Stimulated activated CD4-positive, alpha-beta T cell treated with anti-CD3 and anti-CD28 coated beads, Interleukin-15, amount 100 ng/mL, for 1 hour (primary cell): ENCODE measurements at regions not wholly inside any gene's neighbourhood (a gene's known extent, or its start where the extent isn't known, plus 50 kb on each side); places are given as distances from the start of the nearest gene placed in this dataset.
"Not testable (repeated sequence)": the region's sequence is repeated elsewhere in the genome, so short reads cannot be mapped to it uniquely, and the experiment has no call there.

Experiments
- DNase-seq, 2 donors: peaks; one replicate each; pipeline ENCODE4 v3.0.0-alpha.2; 2020; ENCODE audit warnings: low read depth in 1 of 2, low spot score in 1 of 2

DNA sequence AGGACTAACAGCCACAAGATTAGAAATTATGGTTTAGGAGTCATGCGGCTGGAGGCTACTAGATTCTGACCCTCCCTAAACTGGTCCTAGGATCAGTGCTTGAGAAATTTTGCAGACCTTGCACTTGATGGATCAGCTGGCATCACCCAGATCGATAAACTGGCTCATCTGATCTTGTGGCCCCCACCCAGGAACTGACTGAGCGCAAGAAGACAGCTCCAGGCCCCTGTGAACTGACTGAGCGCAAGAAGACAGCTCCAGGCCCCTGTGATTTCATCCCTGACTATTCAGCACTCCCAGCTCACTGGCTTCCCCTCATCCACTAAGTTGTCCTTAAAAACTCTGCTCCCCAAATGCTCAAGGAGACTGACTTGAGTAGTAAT, 67.8 kb downstream of the MRPL36 start:
- not testable (repeated sequence) for DNase-seq

DNA sequence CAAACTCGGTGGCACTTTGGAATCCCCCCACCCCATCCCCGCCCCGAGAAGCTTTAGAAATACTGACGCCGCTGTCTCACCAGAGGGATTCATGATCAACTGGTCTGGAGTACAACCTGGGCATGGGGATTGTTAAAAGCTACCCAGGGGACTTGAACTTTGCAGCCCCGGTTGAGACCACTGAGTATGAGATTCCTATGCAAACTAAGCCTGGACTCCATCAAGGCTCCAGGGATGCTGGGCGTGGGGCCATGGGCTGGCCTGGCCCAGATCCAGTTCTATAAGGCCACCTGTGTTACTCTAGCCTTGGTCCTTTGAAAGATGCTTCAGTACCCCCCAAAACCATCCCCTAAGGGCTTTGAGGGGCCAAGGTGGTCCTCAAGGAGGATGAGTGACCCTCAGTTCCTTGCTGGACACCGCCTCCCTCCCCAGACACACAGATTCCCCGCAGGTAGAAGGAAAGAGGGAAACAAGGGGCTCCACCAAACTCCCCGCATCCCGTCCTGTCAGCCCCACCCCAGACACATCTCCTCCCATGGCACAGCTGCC, 68.5 kb downstream of the MRPL36 start:
- no peak for DNase-seq

DNA sequence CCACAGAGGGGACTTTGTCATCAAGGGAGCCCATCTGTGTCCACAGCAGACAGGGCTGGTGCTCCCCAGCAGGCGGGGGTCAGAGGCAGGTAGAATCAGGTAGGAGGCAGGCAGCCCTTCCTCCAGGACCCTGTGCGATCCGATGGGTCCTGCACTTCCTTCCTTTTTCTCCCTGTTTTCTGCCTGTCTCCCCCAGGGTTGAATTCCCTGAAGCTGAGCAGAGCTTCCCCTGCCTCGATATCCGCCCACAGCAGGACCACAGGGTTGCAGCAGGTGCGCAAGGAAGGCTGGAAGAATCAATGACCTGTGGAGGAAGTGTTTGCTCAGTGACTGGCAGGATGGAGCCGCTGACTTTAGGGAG, 69.2 kb downstream of the MRPL36 start:
- no peak for DNase-seq

DNA sequence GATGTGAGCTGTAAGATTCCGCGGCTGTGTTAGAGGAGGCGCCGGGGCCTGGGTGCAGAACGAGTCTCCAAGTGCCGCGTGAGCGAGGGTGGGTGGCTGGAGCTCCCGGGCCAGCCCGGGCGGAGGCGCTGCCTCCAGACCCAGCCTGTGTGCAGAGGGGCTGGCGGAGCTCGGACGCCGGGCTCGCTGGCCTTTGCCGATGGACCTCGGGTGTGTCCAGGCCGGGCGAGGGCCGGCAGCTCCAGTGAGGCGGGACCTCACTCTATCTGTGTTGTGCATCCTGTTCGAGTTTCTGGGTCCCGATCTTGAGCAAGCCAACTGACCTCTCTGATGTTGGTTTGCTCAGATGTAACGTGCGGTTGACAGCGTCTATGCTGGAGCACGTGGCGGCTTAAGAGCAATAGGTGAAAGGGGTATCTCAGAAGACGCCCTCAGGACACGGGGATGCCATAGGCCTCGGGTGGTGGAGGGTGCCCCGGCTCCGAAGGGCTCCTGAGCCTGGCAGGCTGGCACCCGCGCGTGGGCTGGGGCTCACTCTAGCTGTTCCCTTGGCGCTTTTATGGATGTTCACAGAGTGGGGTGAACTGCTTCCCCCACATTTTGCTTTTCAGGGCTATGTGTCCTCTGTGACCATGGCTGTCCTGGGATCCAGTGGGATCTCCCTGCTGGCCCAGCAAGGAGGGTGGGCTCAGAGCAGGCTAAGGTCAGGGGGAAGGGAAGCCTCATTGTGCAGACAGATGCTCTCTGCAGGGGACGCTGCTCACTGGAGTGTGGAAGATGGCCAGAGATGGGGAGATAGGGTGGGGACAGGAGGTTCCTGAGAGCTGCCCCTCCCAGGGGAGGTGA, 69.8 kb downstream of the MRPL36 start:
- DNase-seq: no peak

DNA sequence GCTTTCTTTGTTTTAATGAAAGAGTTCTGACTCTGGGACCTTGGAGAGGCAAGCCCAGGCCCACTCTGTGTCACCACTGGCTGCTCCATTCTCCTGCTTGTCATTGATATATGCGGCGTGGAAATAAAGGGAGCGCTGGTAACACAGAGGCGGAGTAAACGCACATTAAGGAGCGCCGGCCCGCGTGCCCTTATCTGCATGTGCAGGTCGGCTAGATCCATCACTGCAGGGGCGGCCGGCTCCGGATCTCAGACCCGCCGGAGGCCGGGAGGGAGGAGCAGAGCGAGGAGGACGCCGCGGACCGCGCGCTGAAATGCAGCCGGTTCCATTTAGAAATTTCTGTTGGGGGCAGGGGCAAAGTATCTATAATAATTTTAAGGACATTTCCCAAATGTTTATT, 70.8 kb downstream of the MRPL36 start:
- DNase-seq: no peak

DNA sequence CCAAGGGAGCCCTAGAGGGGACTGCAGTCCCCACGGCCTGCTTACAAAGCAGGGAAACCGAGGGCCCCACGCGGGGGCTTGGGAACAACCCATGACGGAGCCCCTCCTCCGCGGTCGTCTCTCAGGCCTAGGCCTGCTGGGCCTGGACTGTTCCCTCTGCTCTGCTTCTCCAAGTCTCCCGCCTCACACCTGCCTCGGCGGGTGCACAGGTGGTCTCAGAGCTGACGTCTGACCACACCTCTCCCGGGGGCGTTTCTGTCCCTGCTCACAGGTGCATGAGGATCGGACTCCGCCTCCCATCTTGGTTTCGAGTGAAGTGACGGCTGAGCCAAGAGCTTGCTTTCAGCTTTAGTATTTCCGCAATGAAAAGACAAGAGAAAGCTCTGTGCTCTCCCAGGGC, 72.1 kb downstream of the MRPL36 start:
- DNase-seq: no peak

DNA sequence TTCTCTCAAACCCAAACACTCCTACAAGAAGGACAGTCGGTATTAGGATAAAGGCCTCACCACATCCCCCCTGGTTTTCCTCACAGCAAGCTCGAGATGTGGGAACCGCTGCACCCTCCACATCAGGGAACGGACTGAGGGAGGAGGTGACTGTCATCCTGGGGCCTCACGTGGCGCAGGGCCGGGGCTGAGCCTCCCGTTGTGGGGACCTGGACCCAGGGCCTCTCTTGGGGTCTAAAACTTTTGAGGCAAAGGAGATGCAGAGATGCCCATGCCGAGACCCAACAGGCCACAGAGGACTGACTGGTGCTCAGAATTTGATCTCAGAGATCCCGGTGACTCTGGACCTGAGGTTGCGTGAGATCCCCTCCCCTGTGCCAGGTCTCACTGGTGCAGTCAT, 72.7 kb downstream of the MRPL36 start:
- no peak for DNase-seq

DNA sequence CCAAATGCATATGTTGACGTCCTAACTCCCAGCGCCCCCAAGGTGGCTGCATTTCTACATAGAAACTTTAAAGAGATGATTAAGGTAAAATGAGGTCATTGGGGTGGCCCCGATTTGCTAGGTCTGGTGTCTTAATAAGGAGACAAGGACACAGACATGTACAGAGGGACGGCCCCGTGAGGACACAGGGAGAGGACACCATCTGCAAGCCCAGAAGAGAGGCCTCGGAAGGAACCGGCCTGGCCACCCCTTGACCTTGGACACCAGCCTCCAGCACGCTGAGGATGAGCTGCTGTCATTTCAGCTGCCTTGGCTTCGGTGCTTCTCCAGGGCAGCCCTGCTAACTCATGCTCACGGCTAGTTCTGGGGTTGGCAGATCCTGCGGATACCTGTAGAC, 73.2 kb downstream of the MRPL36 start:
- DNase-seq: no peak

DNA sequence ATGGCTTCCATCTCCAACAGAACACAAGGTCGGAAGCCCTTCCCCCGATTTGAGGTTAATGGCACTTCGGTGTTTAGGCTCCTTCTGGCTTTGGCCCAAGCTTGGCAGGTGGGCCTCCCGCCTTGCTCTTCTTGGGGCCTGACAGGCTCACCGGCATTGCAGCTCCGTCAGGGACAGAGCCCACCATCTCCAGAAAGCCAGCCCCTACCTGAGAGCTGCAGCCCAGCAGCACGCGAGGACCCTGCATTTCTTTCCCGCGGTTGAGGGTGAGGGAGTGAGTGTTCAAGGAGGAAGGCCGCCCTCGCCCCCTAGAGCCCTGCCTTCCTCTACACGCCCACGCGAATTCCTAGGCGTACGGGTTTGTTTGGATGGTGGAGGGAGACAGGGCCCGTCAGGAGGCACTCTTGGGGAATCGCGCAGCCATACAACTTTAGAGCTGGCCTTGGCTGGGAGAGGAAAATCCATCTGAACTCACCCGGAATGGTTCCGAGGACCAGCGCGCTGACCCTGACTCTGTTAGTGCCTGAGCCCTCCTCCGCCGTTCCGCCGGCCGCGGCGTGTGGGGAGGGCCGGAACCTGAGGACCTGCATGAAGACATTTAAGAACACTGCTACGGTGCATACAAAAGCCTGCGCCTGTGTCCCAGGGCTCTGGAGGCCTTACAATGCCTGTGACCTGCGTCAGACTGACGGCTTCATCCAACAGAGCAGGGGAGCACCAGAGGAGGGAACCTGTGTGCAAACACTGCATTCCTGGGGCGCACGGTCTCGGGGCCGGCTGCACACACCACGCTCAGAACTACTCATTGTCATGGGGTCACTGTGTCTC, 73.8 kb downstream of the MRPL36 start:
- no peak for DNase-seq

DNA sequence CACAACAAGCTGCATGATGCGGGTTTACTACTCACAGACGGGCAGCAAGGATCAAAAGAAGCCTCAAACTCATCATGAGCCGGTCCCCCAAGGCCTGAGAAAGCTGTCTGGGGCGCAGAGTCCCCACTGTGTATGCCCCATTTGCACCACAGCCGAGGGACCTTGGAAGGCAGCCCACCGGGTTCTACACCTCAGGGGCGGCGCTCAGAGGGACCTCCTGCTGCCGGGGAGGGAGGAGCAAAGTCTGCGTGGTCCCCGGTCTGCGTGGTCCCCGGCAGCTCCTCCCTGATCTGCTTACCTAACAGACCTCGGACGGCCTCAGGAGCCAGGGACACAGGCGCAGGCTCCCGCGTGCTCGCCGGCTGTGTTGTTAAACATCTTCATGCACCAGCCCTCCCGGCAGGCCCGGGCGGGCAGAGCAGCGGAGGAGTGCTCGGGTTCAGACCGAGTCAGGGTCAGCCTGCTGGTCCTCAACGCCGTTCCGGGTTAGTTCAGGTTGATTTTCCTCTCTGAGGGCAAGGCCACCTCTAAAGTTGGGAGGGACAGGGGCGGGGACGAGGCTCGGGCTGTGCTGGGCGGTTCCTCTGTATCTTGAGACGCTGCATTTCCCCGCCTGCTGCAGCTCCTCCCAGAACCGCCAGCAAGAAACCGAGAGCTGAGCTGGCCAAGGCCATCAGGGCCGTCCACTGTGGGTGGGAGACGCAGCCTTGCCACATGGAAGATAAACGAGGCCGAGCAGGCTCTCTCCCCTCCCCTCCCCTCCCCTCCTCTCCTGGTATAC, 74.6 kb downstream of the MRPL36 start:
- no peak for DNase-seq

DNA sequence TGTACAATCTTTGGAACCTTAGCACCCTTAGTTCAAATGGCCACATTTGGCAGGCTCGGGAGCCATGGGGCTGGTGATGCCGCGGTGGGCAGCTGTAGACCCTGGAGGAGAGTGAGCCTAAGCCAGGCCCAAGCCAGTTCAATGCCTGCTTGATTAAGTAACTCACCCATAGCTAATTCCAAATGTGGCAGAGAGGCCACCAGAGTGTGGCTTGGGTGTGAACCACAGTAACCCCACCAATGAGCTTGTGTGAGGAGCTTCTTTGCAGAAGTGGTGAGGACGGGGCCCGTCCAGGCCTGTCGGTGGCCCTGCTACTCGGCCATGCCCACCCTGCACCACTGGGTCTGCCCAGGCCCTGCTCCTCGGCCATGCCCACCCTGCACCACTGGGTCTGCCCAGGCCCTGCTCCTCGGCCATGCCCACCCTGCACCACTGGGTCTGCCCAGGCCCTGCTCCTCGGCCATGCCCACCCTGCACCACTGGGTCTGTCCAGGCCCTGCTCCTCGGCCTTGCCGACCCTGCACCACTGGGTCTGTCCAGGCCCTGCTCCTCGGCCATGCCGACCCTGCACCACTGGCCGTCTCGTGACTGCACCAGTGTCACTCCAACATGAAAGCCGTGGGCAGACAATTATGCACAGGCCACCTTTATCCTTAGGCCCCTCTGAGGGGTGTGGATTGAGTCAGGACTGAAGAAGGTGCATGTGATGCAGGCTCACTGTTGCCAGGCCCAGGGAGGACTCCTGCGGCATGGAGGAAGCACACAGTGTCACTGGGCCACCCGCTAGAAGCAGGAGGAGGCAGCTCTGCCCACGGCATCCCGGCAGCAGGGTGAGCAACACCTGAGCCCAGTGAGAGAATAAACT, 75.4 kb downstream of the MRPL36 start:
- no peak for DNase-seq

DNA sequence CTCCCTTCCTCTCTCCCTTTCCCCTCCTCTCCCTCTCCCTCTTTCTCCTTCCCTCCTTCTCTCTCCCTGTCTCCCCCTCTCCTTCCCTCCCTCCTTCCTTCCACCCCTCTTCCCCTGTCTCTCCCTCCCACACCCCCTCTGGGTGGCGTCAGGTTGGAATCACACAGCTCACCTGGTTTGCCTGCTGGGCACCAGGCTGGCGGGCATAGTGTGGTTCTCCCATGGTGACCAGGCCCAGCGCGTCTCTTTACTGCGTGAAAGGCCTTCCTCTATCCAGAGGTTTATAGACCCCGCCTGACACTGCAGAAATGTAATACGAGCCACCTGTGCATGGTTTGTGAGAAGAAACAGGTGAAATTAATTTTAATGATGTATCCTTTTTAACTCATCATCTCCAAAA, 76.2 kb downstream of the MRPL36 start:
- DNase-seq: no peak

DNA sequence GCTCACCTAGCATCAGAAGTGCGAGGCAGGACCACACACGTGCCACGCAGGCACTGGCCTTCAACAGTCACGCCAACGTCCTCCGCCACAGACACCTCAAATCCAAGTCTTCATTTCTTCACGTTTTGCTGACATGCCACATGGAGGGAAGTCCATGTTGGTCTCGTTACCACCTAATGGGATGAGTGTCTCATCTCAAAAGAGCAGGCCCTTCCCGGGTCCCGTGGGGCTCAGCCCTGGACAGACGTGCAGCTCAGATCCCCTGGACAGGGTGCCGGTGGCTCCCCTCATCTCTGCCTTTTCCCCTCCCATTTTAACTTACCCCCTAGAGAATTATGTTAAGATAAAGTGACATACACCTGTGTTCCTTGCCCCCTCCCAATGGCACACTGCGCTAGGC, 76.8 kb downstream of the MRPL36 start:
- no peak for DNase-seq

DNA sequence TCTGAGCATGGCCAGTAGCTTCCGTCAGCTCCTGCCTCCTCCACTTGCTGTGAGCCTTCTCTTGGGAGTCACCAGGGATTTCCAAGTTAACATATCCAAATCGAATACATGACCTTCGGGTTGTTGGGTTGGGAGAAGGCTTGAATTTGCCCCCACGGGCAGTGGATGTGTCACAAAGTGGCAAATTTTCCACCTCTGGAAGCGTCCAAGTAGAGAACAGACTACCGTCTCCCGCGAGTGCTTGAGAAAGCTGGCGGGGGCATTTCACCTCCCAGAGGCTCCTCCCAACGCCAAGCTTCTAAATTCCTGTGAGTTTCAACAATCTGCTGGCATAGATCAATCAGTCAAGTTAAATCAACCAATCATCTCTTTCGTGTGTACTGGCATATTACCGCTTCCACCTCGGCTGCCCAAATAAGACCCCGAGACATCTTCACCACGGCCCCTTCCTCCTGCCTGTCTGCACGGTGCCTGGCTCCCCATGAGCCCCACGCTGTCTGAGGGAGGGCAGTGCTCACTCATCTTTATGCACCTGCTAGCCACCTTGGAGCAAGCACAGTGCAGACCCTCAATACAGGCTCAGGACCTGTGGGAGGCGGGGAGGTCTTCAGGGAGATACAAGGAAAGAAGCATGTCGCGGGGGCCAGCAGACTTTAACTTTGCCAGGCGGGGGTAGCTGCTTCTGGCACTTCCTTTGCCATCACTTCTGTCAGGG, 79.1 kb downstream of the MRPL36 start:
- DNase-seq: no peak

DNA sequence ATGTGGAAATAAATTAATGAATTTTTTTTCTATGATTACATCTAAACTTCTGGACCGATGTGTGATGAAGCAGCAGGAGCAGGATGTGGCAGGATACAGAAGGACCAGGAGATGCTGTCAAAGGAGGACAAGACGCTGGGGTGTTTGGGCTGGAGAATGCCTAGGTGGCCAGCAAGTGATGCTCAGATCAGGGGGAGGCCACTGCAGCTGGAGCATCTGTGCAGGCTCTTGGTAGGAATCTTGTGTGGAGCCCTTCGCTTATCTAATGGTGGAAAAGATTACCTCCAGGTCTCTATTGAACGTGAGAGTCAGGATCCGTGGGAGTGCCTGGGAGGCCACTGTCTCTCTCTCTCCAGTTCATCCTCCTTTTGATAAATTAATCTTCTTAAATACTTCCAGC, 79.8 kb downstream of the MRPL36 start:
- no peak for DNase-seq

DNA sequence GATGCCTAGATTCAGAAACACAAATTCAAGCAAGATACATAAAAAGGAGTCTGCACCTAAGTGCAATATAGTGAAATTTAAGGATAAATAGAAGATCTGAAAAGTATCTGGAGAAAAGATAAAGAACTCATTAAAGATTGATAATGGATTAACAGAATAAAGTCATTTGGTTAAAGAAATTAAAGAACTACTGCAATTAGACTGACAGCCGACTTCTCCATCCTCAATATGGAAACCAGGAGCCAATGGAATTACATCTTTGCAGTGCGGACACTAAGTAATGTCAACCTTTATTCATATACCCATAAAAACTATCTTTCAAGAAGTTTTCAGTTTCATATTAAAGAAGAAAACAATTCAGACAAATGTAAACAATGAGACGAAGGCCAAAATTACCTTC, 81.0 kb downstream of the MRPL36 start:
- no peak for DNase-seq

DNA sequence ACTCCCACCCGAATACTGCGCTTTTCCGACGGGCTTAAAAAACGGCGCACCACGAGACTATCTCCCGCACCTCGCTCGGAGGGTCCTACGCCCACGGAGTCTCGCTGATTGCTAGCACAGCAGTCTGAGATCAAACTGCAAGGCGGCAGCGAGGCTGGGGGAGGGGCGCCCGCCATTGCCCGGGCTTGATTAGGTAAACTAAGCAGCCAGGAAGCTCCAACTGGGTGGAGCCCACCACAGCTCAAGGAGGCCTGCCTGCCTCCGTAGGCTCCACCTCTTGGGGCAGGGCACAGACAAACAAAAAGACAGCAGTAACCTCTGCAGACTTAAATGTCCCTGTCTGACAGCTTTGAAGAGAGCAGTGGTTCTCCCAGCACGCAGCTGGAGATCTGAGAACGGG, 89.5 kb downstream of the MRPL36 start:
- not testable (repeated sequence) for DNase-seq

DNA sequence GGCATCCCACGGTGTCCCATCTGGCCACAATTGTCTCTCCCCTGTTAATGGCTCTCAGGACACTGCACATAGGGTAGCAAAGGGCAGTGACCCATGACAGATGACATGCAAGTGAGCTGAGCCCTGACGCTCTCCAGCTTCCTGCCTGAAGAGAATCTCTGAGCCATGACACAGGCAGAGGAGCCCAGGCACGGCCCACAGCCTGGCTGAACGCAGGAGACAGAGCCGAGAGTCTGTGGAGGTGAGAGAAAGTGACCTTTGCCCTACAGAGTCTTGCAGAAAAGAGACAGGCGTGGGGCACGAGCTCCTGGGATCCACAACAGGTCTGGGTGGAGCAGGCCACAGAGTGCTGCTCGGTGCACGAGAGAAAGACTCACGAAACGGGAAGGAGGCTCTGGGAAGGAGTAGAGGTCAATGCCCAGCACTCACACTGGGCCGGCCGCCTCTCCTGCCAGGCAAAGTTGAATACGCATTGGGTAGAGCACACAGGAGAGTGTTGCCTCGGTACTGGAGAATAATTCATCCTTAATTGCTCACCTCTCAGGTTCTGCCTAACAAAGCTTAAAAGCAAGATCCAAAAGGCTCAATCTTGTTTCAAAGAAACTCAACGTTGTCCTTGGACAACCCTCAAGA, 90.3 kb downstream of the MRPL36 start:
- DNase-seq: no peak

DNA sequence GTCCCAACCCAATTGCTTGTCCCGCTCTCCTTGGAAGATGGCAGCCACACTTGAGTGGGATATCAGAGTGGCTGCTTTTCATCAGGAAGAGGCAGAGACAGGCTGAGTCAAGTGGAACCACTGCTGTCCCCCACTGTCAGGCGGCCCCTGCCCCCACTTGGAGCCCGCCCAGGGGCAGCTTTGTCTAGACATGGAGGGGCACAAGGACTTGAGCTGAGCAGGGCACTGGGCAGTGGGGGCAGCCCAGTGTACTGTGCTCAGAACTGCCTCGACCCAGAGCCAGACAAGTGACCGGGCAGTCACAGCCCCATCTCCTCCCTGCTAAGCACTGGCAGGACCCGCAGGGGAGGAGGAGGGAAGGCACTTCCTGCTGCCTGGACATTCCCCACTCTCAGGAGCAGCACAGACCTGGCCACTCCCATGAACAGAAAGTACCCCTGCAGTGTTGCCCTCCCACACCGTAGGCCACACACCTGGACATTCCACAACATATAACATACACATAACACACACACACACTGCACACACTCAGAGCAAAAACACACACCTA, 91.0 kb downstream of the MRPL36 start:
- DNase-seq: no peak
